ENCODE measurements at regions not wholly inside any gene's neighbourhood (a gene's known extent, or its start where the extent isn't known, plus 50 kb on each side); places are given as distances from the start of the nearest gene placed in this dataset.

DNA sequence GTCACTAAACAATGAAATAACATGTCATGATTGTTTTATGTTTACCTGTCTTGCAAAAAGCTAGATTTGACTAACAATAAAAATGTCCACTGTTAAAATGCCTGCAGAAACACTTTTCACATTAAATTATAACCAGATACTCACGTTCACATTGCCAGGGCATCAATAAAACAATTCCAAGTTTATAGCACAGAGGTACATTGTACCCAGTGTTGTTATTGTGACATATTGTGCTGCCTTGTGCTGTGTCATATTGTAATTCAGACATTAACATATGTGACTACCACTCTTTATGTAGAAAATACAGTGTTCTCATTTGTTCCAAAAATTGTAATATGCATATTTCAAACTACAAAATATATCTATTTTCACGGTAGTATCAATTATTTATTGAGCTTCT is 766.1 kb downstream of the NCAM2 start:
- TF ChIP-seq POLR2AphosphoS5 (IDR thresholded peaks at IDR 0.05) (no peak), CTCF (IDR thresholded peaks at IDR 0.05) (no peak), POLR2A (IDR thresholded peaks at IDR 0.05) (no peak), EP300 (IDR thresholded peaks at IDR 0.05) (no peak)

Data from upper lobe of left lung (tissue), 4 donors.